ENCODE measurements at regions not wholly inside any gene's neighbourhood (a gene's known extent, or its start where the extent isn't known, plus 50 kb on each side); places are given as distances from the start of the nearest gene placed in this dataset.

DNA sequence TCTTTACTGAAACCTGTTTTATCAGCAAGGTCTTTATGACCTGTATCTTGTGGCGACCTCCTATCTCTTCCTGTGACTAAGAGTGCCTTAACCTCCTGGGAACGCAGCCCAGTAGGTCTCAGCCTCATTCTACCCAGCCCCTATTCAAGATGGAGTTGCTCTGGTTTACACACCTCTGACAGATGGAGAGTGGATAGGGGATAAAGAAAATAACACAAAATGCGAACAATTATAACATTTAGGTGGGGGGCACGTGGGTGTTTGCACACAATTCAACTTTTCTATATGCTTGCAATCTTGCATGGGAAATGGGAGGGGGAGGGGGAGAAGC is 83.3 kb downstream of the RMI2 start:
- Mint-ChIP-seq H3K4me1 (no peaks in the 10 kb centered on the region), H3K4me3 (no peak overlapping the region), H3K27me3 (ENCODE audit: low read depth) (peaks cover 7% of the 10 kb centered on the region), H3K36me3 (ENCODE audit: low read depth) (no peaks in the 10 kb centered on the region), H3K9me3 (peaks cover 5% of the 10 kb centered on the region), H3K27ac (no peak overlapping the region)
- TF ChIP-seq, protein P1, sequence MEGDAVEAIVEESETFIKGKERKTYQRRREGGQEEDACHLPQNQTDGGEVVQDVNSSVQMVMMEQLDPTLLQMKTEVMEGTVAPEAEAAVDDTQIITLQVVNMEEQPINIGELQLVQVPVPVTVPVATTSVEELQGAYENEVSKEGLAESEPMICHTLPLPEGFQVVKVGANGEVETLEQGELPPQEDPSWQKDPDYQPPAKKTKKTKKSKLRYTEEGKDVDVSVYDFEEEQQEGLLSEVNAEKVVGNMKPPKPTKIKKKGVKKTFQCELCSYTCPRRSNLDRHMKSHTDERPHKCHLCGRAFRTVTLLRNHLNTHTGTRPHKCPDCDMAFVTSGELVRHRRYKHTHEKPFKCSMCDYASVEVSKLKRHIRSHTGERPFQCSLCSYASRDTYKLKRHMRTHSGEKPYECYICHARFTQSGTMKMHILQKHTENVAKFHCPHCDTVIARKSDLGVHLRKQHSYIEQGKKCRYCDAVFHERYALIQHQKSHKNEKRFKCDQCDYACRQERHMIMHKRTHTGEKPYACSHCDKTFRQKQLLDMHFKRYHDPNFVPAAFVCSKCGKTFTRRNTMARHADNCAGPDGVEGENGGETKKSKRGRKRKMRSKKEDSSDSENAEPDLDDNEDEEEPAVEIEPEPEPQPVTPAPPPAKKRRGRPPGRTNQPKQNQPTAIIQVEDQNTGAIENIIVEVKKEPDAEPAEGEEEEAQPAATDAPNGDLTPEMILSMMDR (IDR thresholded peaks at IDR 0.05; ENCODE audit: unreplicated experiment in 3 of 3) = no peak

DNA sequence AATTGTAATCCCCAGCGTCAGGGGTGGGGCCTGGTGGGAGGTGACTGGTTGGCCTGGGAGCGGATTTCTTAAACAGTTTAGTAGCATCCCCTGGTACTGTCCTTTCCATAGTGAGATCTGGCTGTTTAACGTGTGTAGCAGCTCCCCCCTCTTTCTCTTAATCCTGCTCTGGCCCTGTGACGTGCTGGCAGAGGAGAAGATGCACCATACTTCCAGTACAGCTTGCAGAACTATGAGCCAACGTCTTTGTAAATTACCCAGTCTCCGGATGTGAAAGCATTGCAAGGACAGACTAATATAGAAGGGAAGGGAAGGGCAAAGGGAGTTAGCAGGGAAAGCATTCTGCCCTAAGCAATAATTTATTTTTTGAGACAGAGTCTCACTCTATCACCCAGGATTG is 83.9 kb downstream of the RMI2 start:
- no peaks in the 10 kb centered on the region for H3K36me3 Mint-ChIP-seq (ENCODE audit: low read depth)
- H3K4me3 Mint-ChIP-seq = no peak overlapping the region
- H3K27ac Mint-ChIP-seq = no peak overlapping the region
- H3K9me3 Mint-ChIP-seq = peaks cover 5% of the 10 kb centered on the region
- TF ChIP-seq, protein P1 (IDR thresholded peaks at IDR 0.05; ENCODE audit: unreplicated experiment in 3 of 3) = no peak
- peaks cover 7% of the 10 kb centered on the region for H3K27me3 Mint-ChIP-seq (ENCODE audit: low read depth)
- H3K4me1 Mint-ChIP-seq = no peaks in the 10 kb centered on the region

DNA sequence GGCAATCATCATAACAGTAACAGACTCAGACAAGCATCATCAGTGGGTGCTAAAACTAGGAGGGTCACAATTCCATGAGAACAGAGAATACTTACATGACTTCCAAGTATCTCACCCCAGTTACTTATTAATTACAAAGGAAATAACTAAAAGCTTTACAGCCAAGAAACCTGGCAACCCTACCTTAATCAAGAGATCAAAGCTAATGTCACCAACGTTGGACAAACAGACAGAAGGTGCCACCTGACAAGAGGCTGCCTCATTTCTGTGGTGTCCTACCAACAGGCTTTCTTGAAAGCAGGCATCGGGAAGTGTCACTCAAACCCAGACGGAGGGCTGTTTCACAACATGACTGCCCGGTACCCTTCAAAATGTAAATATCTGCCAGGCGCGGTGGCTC is 84.6 kb downstream of the RMI2 start:
- H3K4me1 Mint-ChIP-seq = no peaks in the 10 kb centered on the region
- H3K36me3 Mint-ChIP-seq (ENCODE audit: low read depth) = no peaks in the 10 kb centered on the region
- H3K9me3 Mint-ChIP-seq = peaks cover 5% of the 10 kb centered on the region
- H3K27me3 Mint-ChIP-seq (ENCODE audit: low read depth) = peaks cover 13% of the 10 kb centered on the region
- no peak overlapping the region for H3K27ac Mint-ChIP-seq
- TF ChIP-seq, protein P1 (IDR thresholded peaks at IDR 0.05; ENCODE audit: unreplicated experiment in 3 of 3) = no peak
- no peak overlapping the region for H3K4me3 Mint-ChIP-seq

DNA sequence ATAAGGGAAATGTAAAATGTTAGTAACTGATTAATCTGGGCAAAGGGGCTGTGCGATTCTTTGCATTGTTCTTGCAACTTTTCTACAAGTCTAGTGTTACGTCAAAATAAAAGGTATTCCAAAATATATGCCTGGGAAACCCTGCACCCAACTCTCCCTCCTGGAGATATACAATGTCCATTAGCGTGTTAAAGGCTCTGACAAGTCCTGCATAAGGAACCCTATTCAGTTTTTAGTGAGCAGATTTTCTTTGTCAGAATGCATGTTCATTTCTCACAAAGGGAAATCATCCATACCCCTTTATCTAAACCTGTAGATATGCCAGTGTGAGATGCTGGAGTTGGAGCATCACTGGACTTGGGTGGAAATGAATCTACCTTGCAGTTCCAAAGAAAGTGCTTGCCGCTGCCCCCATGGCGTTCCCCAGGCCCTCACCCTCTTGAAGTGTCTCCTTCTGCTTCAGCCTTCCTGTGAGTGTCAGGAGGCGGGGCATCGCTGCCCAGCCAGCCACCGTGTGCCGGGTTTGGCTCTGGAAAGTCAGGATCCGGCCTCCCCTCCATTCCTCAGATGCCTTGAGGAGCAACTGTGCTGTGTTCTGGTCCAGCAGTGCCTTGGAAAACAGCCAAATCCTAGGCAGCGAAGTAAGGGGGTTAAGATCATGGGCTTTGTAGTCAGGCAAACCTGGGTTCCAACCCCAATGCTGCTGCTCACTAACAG is 85.5 kb downstream of the RMI2 start:
- Mint-ChIP-seq H3K9me3 (peaks cover 5% of the 10 kb centered on the region), H3K4me3 (no peak overlapping the region)

DNA sequence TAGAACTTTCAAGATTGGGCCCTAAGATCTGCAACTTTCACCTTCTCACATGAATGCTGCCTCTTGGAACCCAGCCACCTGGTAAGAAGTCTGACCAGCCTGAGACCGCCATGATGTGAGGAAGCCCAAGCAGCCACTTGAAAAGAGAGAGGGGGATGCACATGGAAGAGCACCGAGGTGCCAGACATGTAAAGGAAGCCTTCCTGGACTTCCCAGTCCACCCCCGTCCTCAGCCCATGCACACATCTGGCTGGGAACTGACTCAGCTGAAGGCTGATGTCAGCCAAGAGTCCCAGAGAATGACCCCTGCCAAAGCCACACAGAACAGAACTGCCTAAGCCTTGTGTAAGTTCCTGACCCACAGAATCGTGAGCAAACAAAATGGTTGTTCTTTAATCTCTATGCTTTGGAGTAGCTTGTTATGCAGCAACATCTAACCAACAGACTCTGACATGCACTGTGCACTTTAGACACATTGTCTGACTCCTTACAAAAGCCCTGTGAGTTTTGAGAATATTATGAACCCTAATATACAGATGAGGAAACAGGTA is 86.7 kb downstream of the RMI2 start:
- Mint-ChIP-seq H3K4me3 (no peak overlapping the region), H3K27ac (no peak overlapping the region), H3K27me3 (ENCODE audit: low read depth) (peaks cover 16% of the 10 kb centered on the region), H3K4me1 (no peaks in the 10 kb centered on the region), H3K9me3 (peaks cover 5% of the 10 kb centered on the region), H3K36me3 (ENCODE audit: low read depth) (no peaks in the 10 kb centered on the region)
- TF ChIP-seq, protein P1 (IDR thresholded peaks at IDR 0.05; ENCODE audit: unreplicated experiment in 3 of 3) = no peak

More for the DNA sequence above, 85.5 kb downstream of the RMI2 start:
- Mint-ChIP-seq H3K36me3 (ENCODE audit: low read depth) (no peaks in the 10 kb centered on the region), H3K27me3 (ENCODE audit: low read depth) (peaks cover 13% of the 10 kb centered on the region), H3K27ac (no peak overlapping the region), H3K4me1 (no peaks in the 10 kb centered on the region)
- TF ChIP-seq, protein P1 (IDR thresholded peaks at IDR 0.05; ENCODE audit: unreplicated experiment in 3 of 3) = no peak

DNA sequence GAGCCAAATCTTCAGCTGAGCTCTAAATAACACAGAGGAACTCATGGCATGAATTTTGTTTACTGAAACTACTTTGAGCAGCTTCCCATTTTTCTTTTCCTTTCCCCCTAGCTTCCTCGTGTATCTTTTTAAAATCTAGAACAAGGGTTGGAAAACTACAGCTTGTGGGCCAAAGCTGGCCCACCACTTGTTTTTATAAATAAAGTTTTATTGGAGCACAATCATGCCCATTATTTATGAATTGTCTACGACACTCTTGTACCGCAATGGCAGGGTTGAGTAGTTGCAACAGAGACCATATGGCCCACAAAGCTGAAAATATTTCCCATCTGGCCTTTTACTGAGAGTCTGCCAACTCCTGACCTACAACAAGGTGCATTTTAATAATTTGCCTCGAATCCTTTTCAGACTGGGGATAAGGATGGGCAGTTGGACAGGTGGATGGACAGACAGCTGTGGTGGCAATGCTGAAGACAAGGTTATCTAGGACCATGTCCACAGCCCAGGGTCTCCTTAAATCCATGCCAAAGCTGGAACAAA is 87.7 kb downstream of the RMI2 start:
- no peaks in the 10 kb centered on the region for H3K4me1 Mint-ChIP-seq
- H3K27ac Mint-ChIP-seq = no peak overlapping the region
- H3K9me3 Mint-ChIP-seq = peaks cover 5% of the 10 kb centered on the region
- TF ChIP-seq, protein P1 (IDR thresholded peaks at IDR 0.05; ENCODE audit: unreplicated experiment in 3 of 3) = no peak
- H3K27me3 Mint-ChIP-seq (ENCODE audit: low read depth) = peaks cover 18% of the 10 kb centered on the region
- no peaks in the 10 kb centered on the region for H3K36me3 Mint-ChIP-seq (ENCODE audit: low read depth)
- H3K4me3 Mint-ChIP-seq = no peak overlapping the region

Data from nephron (organoid).